GM12878 (cell line): ENCODE measurements at regions not wholly inside any gene's neighbourhood (a gene's known extent, or its start where the extent isn't known, plus 50 kb on each side); places are given as distances from the start of the nearest gene placed in this dataset.

Experiments
- ATAC-seq: fragments of 200-7000 bp; cut with Tn5 transposase; 3 replicates; pipeline ENCODE4 v1.9.1; 2020; ENCODE audit warnings: mild to moderate bottlenecking, moderate library complexity
- BruUV-seq: library from RNA; stranded (reverse); fragments of 400-500 nt; replicated peaks from 2 replicates; lab custom pipeline; 2021; lab: Mats Ljungman, UMichigan
- CTCF ChIA-PET: fragments of 300-600 bp; sonication (Branson Sonifier 250); formaldehyde crosslinking; extraction: SDS; loops from one replicate; lab custom pipeline; 2021; ENCODE audit warnings: inconsistent platforms; lab: Yijun Ruan, JAX
- POLR2A ChIA-PET: fragments of 350-600 bp; formaldehyde crosslinking; extraction: SDS; loops from one replicate; lab custom pipeline; 2021; ENCODE audit warnings: inconsistent platforms; lab: Charles Lee
- RAD21 ChIA-PET: fragments of 300-600 bp; sonication (Branson Sonifier 250); formaldehyde crosslinking; loops from one replicate; lab custom pipeline; 2023; ENCODE audit warnings: antibody characterized with exemption; ENCODE audit not compliant: unreplicated experiment; lab: Charles Lee
- SMC1A ChIA-PET: fragments of 300-600 bp; sonication (Branson Sonifier 250); formaldehyde crosslinking; loops from one replicate; lab custom pipeline; 2023; ENCODE audit not compliant: unreplicated experiment, uncharacterized antibody; lab: Charles Lee
- DNase-seq: peaks from one replicate; pipeline ENCODE4 v3.0.0-alpha.2; 2011; ENCODE audit warnings: low read depth, low spot score
- FAIRE-seq: peaks from 3 replicates; lab custom pipeline; 2011; peaks lifted over from hg19 to GRCh38; lab: Jason Lieb, UNC
- H2AFZ ChIP-seq: 2 replicates; pipeline ENCODE4 v1.6.0; 2011; ENCODE audit warnings: low read depth, low read length, control low read depth; ENCODE audit not compliant: control insufficient read depth
- H3K27ac ChIP-seq: 2 replicates; pipeline ENCODE4 v1.5.1; 2011; ENCODE audit warnings: control low read depth; ENCODE audit not compliant: control insufficient read depth, insufficient read depth
- H3K27me3 ChIP-seq, 2 experiments: replicated peaks in 1 of 2; 2 replicates each; pipeline versions ENCODE4 v1.6.0 to v1.6.1; 2011; ENCODE audit warnings: low read length in 1 of 2; ENCODE audit not compliant: control insufficient read depth in 2 of 2, insufficient read depth in 2 of 2
- H3K36me3 ChIP-seq, 2 experiments: 2 replicates each; pipeline ENCODE4 v1.5.1; 2011; ENCODE audit warnings: low read length in 1 of 2; ENCODE audit not compliant: control insufficient read depth in 2 of 2, insufficient read depth in 2 of 2
- H3K4me1 ChIP-seq: 2 replicates; pipeline ENCODE4 v1.6.1; 2011; ENCODE audit warnings: mild to moderate bottlenecking, low read length, moderate library complexity, mixed read lengths; ENCODE audit not compliant: control insufficient read depth, insufficient read depth
- H3K4me2 ChIP-seq: 2 replicates; pipeline ENCODE4 v1.6.0; 2011; ENCODE audit warnings: control low read depth; ENCODE audit not compliant: control insufficient read depth, insufficient read depth
- H3K4me3 ChIP-seq: fragments of 200-600 bp; sonication (generic); 2 replicates; pipeline ENCODE4 v1.5.1; 2016
- H3K79me2 ChIP-seq: 2 replicates; pipeline ENCODE4 v1.6.0; 2011; ENCODE audit warnings: low read length; ENCODE audit not compliant: control insufficient read depth, insufficient read depth
- H3K9ac ChIP-seq: 2 replicates; pipeline ENCODE4 v1.8.0; 2011; ENCODE audit warnings: low read length, control low read depth, mixed read lengths; ENCODE audit not compliant: control insufficient read depth, insufficient read depth
- H3K9me3 ChIP-seq: replicated peaks from 3 replicates; pipeline ENCODE4 v1.5.1; 2011; ENCODE audit warnings: mild to moderate bottlenecking, low read length; ENCODE audit not compliant: control insufficient read depth, insufficient read depth
- H4K20me1 ChIP-seq: 2 replicates; pipeline ENCODE4 v1.6.0; 2011; ENCODE audit not compliant: control insufficient read depth, insufficient read depth
- EGR1 ChIP-seq, 2 experiments: IDR thresholded peaks; 1 replicate in 1 of 2; 2 replicates in 1 of 2; pipeline ENCODE4 v1.6.1; 2011 to 2012; ENCODE audit warnings: low read depth in 2 of 2, low read length in 2 of 2, borderline replicate concordance in 1 of 2, mild to moderate bottlenecking in 1 of 2, moderate library complexity in 1 of 2
- JUND ChIP-seq: IDR thresholded peaks from 2 replicates; pipeline ENCODE4 v1.6.1; 2012; ENCODE audit warnings: low read depth, mild to moderate bottlenecking, low read length, improper control_type of control experiment, moderate library complexity
- RELA ChIP-seq: fragments of 450-650 bp; IDR thresholded peaks from 2 replicates; pipeline ENCODE4 v1.8.0; 2014; ENCODE audit warnings: borderline replicate concordance; ENCODE audit not compliant: partially characterized antibody
- YY1 ChIP-seq: IDR thresholded peaks from 2 replicates; pipeline ENCODE4 v1.6.1; 2011; ENCODE audit warnings: low read depth, mild to moderate bottlenecking, low read length
- WGBS: methylation state at CpG from one replicate; pipeline ENCODE4 v1.1.6; 2016; ENCODE audit warnings: low lambda C conversion rate; ENCODE audit not compliant: insufficient replicate concordance, insufficient coverage; ENCODE audit errors: missing lambda C conversion rate; 5-methylcytosine and 5-hydroxymethylcytosine counted together
- in situ Hi-C: fragments of 300-500 bp; cut with MboI; formaldehyde crosslinking; loops from 9 replicates; pipeline ENCODE4 v1.14.3; 2018; ENCODE audit warnings: mixed read lengths
- intact Hi-C: fragments of 100-400 bp; cut with micrococcal nuclease; formaldehyde crosslinking; loops from one replicate; pipeline ENCODE4 v1.14.2; 2022; ENCODE audit not compliant: unreplicated experiment
- TF ChIP-seq, protein P1 (sequence below): fragments of 450-650 bp; IDR thresholded peaks from 2 replicates; pipeline ENCODE4 v1.6.1; 2016; ENCODE audit warnings: mild to moderate bottlenecking
- TF ChIP-seq, protein P2 (sequence below): fragments of 450-650 bp; IDR thresholded peaks from 2 replicates; pipeline ENCODE4 v1.6.1; 2018; ENCODE audit warnings: borderline replicate concordance, mild to moderate bottlenecking; ENCODE audit not compliant: partially characterized antibody

DNA sequence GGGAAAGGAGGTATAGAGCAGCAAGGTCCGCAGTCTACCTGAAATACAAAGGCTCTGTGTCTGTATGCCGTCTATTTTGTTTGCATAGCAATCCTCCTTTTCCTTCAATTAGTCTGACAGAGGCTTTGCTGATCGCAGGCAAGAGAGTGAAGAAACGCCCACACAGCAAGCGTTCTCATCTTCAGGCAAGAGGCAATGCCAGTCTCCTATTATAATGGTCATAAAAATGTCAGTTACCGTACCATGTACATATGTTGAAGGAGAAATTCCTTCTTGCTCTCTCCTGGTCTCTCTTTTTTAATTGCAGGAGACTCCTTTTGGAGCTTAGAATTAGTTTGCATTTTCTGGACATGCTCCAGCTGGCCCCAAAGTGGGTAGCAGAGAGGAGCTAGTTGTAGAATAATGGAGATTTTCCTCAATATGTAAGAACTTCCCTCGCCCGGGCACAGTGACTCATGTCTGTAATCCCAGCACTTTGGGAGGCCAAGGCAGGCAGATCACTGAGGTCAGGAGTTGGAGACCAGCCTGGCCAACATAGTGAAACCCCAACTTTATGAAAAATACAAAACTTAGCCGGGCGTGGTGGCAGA lies 139.5 kb downstream of the PFKFB3 start:
- POLR2A ChIA-PET, result interaction anchor here (2.6 kb wide), 1 partner anchor 22 kb away, joined by 7 read pairs; no protein-coding TSS in a partner anchor
- 55% methylated on average over 10 of the region's 10 CpGs for WGBS
- intact Hi-C loops, result no loop called here

More for the DNA sequence above, 139.5 kb downstream of the PFKFB3 start:
- H3K4me2 ChIP-seq, result no peak overlapping the region
- no peak overlapping the region for H3K9ac ChIP-seq
- H3K27me3 ChIP-seq, result no peaks in the 10 kb centered on the region; a peak in 1 of 4 replicates
- CTCF ChIA-PET, result interaction anchor here (1.0 kb wide), 1 partner anchor 9 kb away, joined by 3 read pairs; no protein-coding TSS in a partner anchor
- H3K4me3 ChIP-seq, result no peak overlapping the region
- H3K79me2 ChIP-seq, result no peaks in the 10 kb centered on the region
- H3K4me1 ChIP-seq, result peaks cover 2% of the 10 kb centered on the region
- DNase-seq, result no peak
- no peak overlapping the region for H3K27ac ChIP-seq
- no peaks in the 10 kb centered on the region for H3K36me3 ChIP-seq
- peaks cover 4% of the 10 kb centered on the region; the same call in 2 of the 3 replicates for H3K9me3 ChIP-seq
- SMC1A ChIA-PET, result no interaction called here
- no TSS peak for BruUV-seq
- FAIRE-seq, result no peak
- no peak overlapping the region for H2AFZ ChIP-seq
- RAD21 ChIA-PET, result no interaction called here
- TF ChIP-seq JUND, result no peak
- no peak for TF ChIP-seq RELA
- TF ChIP-seq, protein P1, sequence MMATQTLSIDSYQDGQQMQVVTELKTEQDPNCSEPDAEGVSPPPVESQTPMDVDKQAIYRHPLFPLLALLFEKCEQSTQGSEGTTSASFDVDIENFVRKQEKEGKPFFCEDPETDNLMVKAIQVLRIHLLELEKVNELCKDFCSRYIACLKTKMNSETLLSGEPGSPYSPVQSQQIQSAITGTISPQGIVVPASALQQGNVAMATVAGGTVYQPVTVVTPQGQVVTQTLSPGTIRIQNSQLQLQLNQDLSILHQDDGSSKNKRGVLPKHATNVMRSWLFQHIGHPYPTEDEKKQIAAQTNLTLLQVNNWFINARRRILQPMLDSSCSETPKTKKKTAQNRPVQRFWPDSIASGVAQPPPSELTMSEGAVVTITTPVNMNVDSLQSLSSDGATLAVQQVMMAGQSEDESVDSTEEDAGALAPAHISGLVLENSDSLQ, result no peak
- no peak for TF ChIP-seq YY1
- no peak for TF ChIP-seq EGR1 (IDR thresholded peaks at IDR 0.05; ENCODE audit: borderline replicate concordance in 1 of 2, low read depth in 2 of 2, low read length in 2 of 2)
- TF ChIP-seq, protein P2, sequence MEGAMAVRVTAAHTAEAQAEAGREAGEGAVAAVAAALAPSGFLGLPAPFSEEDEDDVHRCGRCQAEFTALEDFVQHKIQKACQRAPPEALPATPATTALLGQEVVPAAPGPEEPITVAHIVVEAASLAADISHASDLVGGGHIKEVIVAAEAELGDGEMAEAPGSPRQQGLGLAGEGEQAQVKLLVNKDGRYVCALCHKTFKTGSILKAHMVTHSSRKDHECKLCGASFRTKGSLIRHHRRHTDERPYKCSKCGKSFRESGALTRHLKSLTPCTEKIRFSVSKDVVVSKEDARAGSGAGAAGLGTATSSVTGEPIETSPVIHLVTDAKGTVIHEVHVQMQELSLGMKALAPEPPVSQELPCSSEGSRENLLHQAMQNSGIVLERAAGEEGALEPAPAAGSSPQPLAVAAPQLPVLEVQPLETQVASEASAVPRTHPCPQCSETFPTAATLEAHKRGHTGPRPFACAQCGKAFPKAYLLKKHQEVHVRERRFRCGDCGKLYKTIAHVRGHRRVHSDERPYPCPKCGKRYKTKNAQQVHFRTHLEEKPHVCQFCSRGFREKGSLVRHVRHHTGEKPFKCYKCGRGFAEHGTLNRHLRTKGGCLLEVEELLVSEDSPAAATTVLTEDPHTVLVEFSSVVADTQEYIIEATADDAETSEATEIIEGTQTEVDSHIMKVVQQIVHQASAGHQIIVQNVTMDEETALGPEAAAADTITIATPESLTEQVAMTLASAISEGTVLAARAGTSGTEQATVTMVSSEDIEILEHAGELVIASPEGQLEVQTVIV, result no peak
- in situ Hi-C loops, result no loop called here
- no peaks in the 10 kb centered on the region for H4K20me1 ChIP-seq
- ATAC-seq, result no peak
